T-helper 1 cell (primary cell): ENCODE measurements at regions not wholly inside any gene's neighbourhood (a gene's known extent, or its start where the extent isn't known, plus 50 kb on each side); places are given as distances from the start of the nearest gene placed in this dataset.

Experiments
- DNase-seq, 5 donors: peaks; one replicate each; pipeline ENCODE4 v3.0.0-alpha.2; 2012 to 2020

DNA sequence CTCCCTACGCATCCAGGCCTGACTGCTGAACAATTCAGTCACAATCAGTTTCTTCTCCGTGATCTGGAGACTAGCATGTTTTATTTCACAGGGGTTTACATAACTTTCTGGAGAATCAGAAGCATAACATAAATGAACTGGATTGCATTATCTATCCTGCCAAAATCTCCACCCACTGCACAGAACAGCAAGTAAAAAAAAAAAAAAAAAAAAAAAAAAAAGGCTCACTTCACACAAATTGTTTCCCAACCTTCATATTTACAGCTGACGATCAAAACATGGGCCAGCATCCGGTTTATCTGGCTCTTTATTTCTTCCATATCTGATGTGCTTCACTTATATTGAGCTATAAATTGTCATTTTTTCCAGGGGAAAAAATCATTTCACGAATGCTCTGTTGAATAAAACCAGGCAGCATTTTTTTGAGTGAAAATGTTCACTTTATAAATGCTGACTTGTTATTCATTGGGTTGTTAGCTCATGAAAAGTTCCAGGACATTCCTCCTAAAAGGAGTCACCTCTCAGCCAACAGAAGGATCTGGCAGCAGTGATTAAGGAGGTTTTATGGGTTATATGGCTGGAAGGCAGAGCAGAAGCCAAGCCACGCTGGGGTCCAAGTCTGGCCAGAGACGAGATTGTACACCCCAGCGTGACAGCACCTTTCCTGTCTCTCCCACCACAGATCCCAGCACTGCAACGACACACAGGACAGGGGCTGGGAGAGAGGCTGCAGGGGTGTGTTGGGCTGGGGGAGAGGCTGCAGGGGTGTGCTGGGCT, 51.2 kb upstream of the GLI2 start:
- DNase-seq, result no peak

- DNase-seq, result no peak
Measured at GRCh38 chr2:120685066-120685973, 50.3 kb upstream of the GLI2 start.
